Activated CD4-positive, CD25-positive, alpha-beta regulatory T cell treated with anti-CD3 and anti-CD28 coated beads, Interleukin-2, amount 50 U/mL, for 24 hours (primary cell): ENCODE measurements at regions not wholly inside any gene's neighbourhood (a gene's known extent, or its start where the extent isn't known, plus 50 kb on each side); places are given as distances from the start of the nearest gene placed in this dataset.
"Not testable (repeated sequence)": the region's sequence is repeated elsewhere in the genome, so short reads cannot be mapped to it uniquely, and the experiment has no call there.

Experiments
- ATAC-seq, 2 donors: fragments of 150-1000 bp; cut with Tn5 transposase; one replicate each; pipeline ENCODE4 v1.10.0; 2021; ENCODE audit warnings: mild to moderate bottlenecking in 1 of 2, moderate library complexity in 1 of 2

DNA sequence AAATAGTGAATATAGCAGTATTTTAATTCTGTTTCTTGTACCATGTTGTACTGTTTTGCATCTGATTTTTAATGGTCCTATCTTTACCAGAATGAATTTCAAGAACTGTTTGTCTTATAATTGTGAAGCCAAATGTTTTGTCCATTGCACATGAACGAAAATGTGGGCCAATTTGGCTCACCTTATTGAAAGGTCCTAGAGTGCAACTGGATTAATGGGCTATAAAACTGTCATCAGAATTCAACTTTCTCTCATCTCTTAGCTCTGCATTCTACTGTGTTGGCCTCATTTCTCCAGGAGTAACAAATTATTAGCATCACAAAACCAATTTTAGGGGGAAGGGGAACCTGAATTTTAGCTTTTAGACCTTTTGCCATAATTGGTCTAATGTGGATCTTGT lies 179.4 kb upstream of the NUDT12 start:
- no peak for ATAC-seq

DNA sequence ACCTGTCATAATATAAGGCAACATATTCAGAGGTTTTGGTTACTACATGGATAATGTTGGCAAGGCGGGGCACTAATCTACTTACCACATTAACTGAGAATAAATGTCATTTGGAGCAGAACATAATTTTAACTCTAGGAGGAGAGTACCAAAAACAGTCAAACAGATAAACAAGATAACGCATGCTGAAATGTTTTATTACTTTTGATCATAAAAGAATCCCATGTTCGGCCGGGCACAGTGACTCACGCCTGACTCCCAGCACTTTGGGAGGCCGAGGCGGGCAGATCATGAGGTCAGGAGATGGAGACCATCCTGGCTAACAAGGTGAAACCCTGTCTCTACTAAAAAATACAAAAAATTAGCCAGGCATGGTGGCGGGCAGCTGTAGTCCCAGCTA lies 173.8 kb upstream of the NUDT12 start:
- not testable (repeated sequence) for ATAC-seq

DNA sequence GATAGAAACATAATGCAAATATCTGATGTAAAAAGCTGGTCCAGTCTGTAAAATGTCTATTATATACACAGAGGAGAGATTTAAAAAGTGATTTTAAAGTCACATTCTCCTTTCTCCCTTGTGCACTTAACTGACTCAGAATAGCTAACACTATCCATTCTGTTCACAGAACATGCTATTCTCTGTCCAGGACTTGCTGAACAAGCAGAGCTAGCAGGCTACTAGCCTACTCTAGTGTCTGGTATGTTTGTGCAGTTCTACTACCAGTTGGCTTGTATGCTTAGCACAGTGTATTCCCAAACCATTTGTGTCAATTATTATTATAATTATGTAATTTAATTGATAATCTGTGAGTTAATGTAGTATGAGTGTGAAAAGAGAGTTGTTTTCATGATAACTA lies 161.7 kb upstream of the NUDT12 start:
- no peak for ATAC-seq

DNA sequence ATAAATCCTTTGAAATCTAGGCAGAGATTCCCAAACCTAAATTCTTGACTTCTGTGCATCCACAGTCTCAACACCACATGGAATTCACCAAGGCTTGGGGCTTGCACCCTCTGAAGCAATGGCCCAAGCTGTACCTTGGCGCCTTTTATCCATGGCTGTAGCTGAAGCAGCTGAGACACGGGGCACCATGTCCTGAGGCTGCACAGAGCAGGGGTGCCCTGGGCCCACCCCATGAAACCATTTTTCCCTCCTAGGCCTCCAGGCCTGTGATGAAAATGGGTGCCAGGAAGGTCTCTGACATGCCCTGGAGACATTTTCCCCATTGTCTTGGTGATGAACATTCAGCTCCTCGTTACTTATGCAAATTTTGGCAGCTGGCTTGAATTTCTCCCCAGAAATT lies 158.6 kb upstream of the NUDT12 start:
- no peak for ATAC-seq

DNA sequence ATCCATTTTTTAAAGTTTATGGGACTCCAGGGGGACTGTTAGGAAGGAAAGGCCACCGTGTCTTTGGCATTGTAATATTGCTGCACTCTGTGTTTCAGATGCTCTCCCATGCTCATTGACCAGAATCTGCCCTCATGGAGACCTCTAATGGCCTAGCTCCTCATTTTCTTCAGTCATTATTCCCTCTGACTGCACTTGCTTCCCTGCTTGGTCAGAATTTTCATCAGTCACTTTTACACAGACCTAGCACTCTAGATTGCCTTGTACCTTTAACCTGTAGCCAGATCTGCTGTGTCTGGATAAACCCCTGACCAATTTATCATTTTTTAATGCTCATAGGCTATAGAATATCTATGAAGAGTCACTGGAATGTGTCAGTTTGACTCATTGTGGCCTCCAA lies 155.5 kb upstream of the NUDT12 start:
- ATAC-seq = no peak

- ATAC-seq = no peak
Measured at GRCh38 chr5:103708601-103709000, 146.0 kb upstream of the NUDT12 start.

- ATAC-seq = no peak
Measured at GRCh38 chr5:103706939-103707682, 144.5 kb upstream of the NUDT12 start.

GRCh38 chr5:103703617-103704016 lies 141.0 kb upstream of the NUDT12 start:
- ATAC-seq = no peak

GRCh38 chr5:103693517-103693916 lies 130.9 kb upstream of the NUDT12 start:
- ATAC-seq = no peak

DNA sequence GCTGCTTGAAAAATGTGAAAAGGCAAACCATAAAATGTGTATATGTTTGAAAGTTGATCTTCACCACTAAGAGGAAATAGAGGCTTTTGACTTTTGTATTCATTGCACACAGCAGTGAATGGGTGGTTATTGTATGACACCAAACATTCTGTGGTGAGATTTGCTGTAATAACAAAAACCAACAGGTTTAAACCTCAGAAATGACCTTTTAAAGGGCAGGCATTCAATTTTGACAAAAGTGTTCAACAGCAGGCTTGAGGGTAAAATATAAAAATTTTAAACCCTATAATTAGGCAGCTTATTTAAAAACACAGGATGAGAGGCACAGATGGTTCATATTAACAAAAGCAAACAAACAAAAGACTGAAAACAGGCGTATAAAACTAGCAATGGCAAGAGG lies 128.1 kb upstream of the NUDT12 start:
- no peak for ATAC-seq

- ATAC-seq = no peak
Measured at GRCh38 chr5:103679873-103680272, 117.3 kb upstream of the NUDT12 start.

DNA sequence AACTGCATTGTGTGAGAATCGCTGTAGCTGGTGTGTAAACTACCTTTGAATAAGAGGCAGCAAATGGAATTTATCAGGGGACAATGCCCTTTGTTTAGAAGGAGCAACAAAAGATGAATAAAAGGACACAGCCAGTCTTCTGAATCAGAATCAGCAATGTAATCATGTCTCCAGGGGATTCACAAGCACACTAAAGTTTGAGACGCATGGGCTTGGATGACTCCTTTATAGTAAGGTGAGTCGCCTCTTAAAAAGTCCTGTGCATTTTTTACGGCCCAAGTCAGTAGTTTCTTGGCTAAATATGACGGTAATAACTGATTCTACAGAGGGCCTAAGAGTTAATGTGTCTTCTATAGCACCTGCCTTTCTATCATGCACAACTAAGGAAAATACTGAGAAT lies 113.6 kb upstream of the NUDT12 start:
- not testable (repeated sequence) for ATAC-seq

DNA sequence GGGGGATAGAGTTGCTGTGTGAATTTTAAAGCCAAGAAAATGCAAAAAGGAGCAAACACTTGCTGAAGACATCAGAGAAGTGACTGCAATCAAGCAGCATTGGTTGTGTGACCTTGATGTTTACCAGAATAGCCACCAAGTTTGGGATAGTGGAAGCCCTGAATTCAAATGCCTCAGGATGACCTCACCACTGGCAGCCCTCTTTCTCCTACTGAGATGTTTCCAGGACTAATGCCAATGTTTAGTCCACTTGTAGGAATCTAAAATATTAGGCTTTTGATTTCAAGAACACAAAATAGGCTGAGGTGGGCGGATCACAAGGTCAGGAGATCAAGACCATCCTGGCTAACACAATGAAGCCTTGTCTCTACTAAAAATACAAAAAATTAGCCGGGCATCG lies 112.2 kb upstream of the NUDT12 start:
- no peak for ATAC-seq

DNA sequence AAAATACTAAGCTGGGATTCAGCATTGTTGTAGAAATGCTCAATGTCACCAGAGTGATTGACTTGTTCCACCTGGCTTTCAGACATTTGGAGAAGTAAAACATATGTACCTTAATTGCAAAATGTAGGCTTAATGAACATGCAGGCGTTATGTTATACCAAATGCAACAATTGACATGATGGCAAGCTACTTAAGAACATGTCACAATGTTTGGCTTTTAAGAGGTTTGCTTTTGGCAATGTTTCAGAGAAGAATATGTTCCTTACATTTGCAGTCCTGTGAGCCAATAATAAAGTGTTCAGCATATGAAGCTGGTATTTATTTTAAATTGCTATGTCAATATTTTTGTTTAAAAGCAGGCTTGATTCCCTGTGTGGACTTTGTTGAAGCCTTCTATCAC lies 111.7 kb upstream of the NUDT12 start:
- ATAC-seq = no peak

- no peak for ATAC-seq
Measured at GRCh38 chr5:103669615-103670014, 107.0 kb upstream of the NUDT12 start.

GRCh38 chr5:103668281-103668680 lies 105.7 kb upstream of the NUDT12 start:
- ATAC-seq = no peak

DNA sequence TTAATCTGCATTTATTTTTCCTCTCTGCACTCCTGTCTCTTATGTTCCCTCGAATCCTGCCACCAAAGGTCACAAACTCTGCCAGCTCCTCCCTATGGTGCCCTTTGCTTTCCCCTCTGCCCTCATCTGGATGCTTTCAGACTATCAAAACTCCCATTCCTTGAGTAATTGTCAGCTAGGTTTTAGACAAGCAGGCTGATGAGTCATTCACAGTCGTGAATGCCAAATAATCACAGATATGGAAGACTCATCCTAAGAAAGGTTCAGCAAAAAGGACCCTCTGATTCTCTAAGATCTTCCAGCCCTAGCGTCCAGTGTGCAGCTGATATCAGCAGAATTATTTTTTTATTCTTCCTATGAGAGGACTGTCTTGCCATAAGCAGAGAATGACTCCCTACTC lies 104.5 kb upstream of the NUDT12 start:
- no peak for ATAC-seq

- no peak for ATAC-seq
Measured at GRCh38 chr5:103657301-103657700, 94.7 kb upstream of the NUDT12 start.

DNA sequence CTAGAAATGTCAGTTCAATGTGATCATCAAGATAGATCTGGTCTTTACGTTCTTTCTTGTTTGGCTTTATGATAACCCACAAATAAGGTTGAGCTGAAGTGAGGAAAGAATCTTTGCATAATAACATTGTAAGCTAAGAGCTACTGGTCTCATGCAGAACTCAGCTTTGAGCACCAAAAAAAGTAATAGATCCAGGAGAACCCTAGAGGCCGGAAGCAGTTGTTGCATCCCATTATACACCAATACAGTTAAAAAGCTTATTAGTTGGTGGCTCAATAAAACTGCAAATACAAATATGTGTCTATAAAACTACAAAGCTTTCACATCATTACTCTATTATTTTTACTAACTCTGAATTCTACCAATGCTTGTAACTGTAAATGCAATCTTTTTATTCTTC lies 85.5 kb upstream of the NUDT12 start:
- no peak for ATAC-seq

GRCh38 chr5:103646698-103647614 lies 84.4 kb upstream of the NUDT12 start:
- no peak for ATAC-seq

DNA sequence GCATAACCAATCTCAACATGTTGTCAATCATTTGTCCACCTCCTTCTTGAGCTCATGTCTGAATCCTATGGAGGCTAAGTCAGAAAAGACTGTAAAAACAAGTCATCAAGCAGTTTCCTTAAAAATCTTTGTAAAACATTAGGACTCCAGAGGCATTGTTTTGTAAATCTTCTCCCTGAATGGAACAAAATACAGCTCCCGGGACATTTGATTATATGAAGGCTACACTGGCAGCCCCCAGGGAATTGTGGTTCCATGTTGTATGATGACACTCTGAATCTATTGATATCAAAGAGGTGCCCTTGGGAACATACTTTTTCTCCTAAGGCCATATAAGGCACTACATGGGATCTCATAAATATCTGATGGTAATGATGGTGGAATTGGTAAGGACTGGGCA lies 83.2 kb upstream of the NUDT12 start:
- no peak for ATAC-seq

GRCh38 chr5:103638979-103639378 lies 76.4 kb upstream of the NUDT12 start:
- no peak for ATAC-seq

DNA sequence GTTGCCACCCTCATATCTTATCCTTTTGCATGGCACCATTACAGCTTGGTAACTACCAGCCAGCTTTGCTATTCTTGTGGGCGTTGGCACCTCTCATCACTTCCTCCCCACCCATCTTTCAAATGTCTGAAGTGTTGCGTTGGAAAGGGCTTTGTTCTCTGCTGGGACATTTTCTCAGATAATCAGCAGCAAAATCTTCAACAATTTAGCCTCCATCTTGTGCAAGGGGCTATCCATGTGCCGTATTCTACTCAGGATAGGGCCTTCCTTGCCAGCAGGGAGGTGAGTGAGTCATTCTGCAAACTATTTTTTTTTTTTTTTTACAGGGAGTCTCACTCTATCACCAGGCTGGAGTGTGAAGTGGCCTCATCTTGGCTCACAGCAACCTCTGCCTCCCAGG lies 62.1 kb upstream of the NUDT12 start:
- no peak for ATAC-seq

DNA sequence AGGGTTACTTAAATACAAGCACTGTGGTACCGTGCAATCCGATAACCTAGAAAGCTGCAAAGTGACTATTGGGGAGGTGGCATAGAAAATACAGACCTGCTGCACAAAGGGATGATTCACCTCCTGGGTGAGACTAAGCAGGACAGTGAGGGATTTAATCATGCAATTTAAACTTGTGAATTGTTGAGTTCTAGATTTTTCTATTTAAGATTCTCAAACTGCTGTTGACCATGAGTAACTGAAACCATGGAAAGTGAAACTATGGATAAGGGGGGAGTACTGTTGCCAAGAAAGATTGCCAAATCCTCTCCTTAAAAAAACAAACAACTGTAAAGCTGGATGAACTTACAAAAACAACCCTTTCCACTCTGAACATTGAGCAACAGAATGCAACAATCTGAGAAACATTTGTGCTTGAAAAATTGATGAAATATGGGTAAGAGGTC lies 61.5 kb upstream of the NUDT12 start:
- ATAC-seq = no peak
